ENCODE measurements at regions not wholly inside any gene's neighbourhood (a gene's known extent, or its start where the extent isn't known, plus 50 kb on each side); places are given as distances from the start of the nearest gene placed in this dataset.

GRCh38 chr21:28663754-28664153, 328.9 kb downstream of the LTN1 start:
- Histone ChIP-seq H3K27ac (no peak overlapping the region), H3K27me3 (no peaks in the 10 kb centered on the region), H3K36me3 (no peaks in the 10 kb centered on the region), H3K4me3 (no peak overlapping the region), H3K4me1 (no peaks in the 10 kb centered on the region), H3K9me3 (no peaks in the 10 kb centered on the region)
- DNase-seq = no peak
- TF ChIP-seq CTCF (IDR thresholded peaks at IDR 0.05) (no peak), POLR2A (IDR thresholded peaks at IDR 0.05) (no peak)

GRCh38 chr21:28663111-28663693, 329.5 kb downstream of the LTN1 start:
- no peak for DNase-seq
- Histone ChIP-seq H3K27me3 (no peaks in the 10 kb centered on the region), H3K9me3 (no peaks in the 10 kb centered on the region), H3K4me3 (no peak overlapping the region), H3K4me1 (no peaks in the 10 kb centered on the region), H3K36me3 (no peaks in the 10 kb centered on the region), H3K27ac (no peak overlapping the region)
- no peak for TF ChIP-seq POLR2A (IDR thresholded peaks at IDR 0.05)
- TF ChIP-seq CTCF (IDR thresholded peaks at IDR 0.05) = no peak

GRCh38 chr21:28657566-28657965, 335.1 kb downstream of the LTN1 start:
- Histone ChIP-seq H3K4me1 (no peaks in the 10 kb centered on the region), H3K4me3 (no peak overlapping the region), H3K36me3 (no peaks in the 10 kb centered on the region), H3K27me3 (no peaks in the 10 kb centered on the region), H3K27ac (no peak overlapping the region), H3K9me3 (no peaks in the 10 kb centered on the region)
- TF ChIP-seq CTCF (IDR thresholded peaks at IDR 0.05) (no peak), POLR2A (IDR thresholded peaks at IDR 0.05) (no peak)
- DNase-seq = no peak

DNA sequence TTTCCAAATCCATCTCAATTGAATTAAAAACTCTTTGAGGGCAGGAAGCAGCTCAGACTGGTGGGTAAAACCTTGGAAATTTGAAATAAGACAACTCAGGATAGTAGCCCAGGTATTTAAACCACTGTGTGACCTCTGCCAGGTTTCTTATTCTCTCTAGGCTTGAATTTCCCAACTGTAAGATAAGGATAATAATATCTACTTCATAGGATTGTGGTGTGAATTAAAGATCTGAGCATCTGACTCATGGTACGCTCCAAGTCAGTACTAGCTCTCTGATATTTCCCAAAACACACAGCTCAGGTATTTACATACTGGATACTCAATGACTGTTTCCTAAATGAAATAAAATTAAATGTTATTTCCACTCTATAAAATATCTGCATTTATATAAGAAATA, 337.2 kb downstream of the LTN1 start:
- H3K4me1 ChIP-seq = no peaks in the 10 kb centered on the region
- no peak for TF ChIP-seq POLR2A (IDR thresholded peaks at IDR 0.05)
- no peak for TF ChIP-seq CTCF (IDR thresholded peaks at IDR 0.05)
- no peak overlapping the region for H3K4me3 ChIP-seq
- H3K9me3 ChIP-seq = no peaks in the 10 kb centered on the region
- H3K27me3 ChIP-seq = no peaks in the 10 kb centered on the region
- H3K36me3 ChIP-seq = no peaks in the 10 kb centered on the region
- DNase-seq = no peak
- no peak overlapping the region for H3K27ac ChIP-seq

DNA sequence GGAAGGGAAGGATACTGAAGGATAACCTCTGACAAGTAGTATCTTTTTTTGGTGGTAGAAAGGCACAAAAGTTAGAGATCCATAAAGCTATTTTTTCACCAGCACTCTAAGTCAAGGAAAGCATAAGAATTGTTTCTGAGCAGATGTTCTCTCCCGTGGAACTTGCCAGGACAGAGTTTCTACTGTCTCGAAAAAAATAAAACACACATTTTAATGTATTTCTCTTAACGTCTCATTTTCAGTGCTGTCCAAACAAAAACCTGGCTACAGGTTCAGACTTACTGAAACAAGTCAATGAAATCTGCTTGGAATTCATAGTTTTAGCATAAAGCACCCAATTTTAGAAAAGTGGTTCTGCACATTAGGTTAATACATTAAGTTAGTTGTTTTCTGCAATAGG, 338.3 kb downstream of the LTN1 start:
- no peak overlapping the region for H3K27ac ChIP-seq
- H3K4me1 ChIP-seq = no peaks in the 10 kb centered on the region
- no peaks in the 10 kb centered on the region for H3K27me3 ChIP-seq
- H3K36me3 ChIP-seq = no peaks in the 10 kb centered on the region
- no peaks in the 10 kb centered on the region for H3K9me3 ChIP-seq
- no peak for TF ChIP-seq POLR2A (IDR thresholded peaks at IDR 0.05)
- TF ChIP-seq CTCF (IDR thresholded peaks at IDR 0.05) = no peak
- no peak for DNase-seq
- no peak overlapping the region for H3K4me3 ChIP-seq

GRCh38 chr21:28644762-28645161, 347.9 kb downstream of the LTN1 start:
- TF ChIP-seq CTCF (IDR thresholded peaks at IDR 0.05) (no peak), POLR2A (IDR thresholded peaks at IDR 0.05) (no peak)
- Histone ChIP-seq H3K4me1 (no peaks in the 10 kb centered on the region), H3K9me3 (no peaks in the 10 kb centered on the region)

More at GRCh38 chr21:28644762-28645161, 347.9 kb downstream of the LTN1 start:
- no peak for DNase-seq
- Histone ChIP-seq H3K36me3 (no peaks in the 10 kb centered on the region), H3K4me3 (no peak overlapping the region), H3K27me3 (no peaks in the 10 kb centered on the region), H3K27ac (no peak overlapping the region)
